SK-N-SH (cell line): ENCODE measurements at regions not wholly inside any gene's neighbourhood (a gene's known extent, or its start where the extent isn't known, plus 50 kb on each side); places are given as distances from the start of the nearest gene placed in this dataset.

Experiments
- CTCF ChIA-PET: fragments of 300-600, 350-600 bp; formaldehyde crosslinking; extraction: SDS; loops from one replicate; lab custom pipeline; 2021; lab: Yijun Ruan, JAX
- POLR2A ChIA-PET: fragments of 350-600 bp; sonication (Branson Sonifier 250); formaldehyde crosslinking; extraction: SDS; loops from one replicate; lab custom pipeline; 2020; ENCODE audit warnings: antibody characterized with exemption, inconsistent platforms; lab: Yijun Ruan, JAX
- DNase-seq: peaks from one replicate; pipeline ENCODE4 v3.0.0; 2012
- H2AFZ ChIP-seq: fragments of 200-600 bp; sonication (generic); 2 replicates; pipeline ENCODE4 v1.8.1; 2016; ENCODE audit warnings: antibody characterized with exemption, mild to moderate bottlenecking, low read depth
- H3F3A ChIP-seq: fragments of 200-600 bp; sonication (generic); replicated peaks from 2 replicates; pipeline ENCODE3; 2016; ENCODE audit warnings: antibody characterized with exemption, mild to moderate bottlenecking; ENCODE audit not compliant: insufficient read depth
- H3K27ac ChIP-seq, 2 experiments: fragments of 200-500 bp in 1 of 2; fragments of 200-600 bp in 1 of 2; sonication (Bioruptor generic) in 1 of 2; sonication (generic), shearing (Covaris generic) in 1 of 2; 2 replicates each; pipeline versions ENCODE4 v1.5.1 to v1.6.1; 2014 to 2016; ENCODE audit warnings: low read depth in 2 of 2, inconsistent platforms in 1 of 2, low read length in 1 of 2, mild to moderate bottlenecking in 1 of 2, mixed read lengths in 1 of 2
- H3K27me3 ChIP-seq: fragments of 200-600 bp; sonication (generic), shearing (Covaris generic); 2 replicates; pipeline ENCODE4 v1.6.1; 2016; ENCODE audit warnings: mixed run types; ENCODE audit not compliant: insufficient read depth
- H3K36me3 ChIP-seq, 2 experiments: fragments of 200-500 bp in 1 of 2; fragments of 200-600 bp in 1 of 2; sonication (Bioruptor generic) in 1 of 2; sonication (generic) in 1 of 2; replicated peaks in 1 of 2; 2 replicates each; pipeline versions ENCODE3 to v1.5.1; 2014 to 2016; ENCODE audit warnings: low read length in 1 of 2, mild to moderate bottlenecking in 1 of 2; ENCODE audit not compliant: insufficient read depth in 2 of 2, control insufficient read depth in 1 of 2
- H3K4me1 ChIP-seq, 2 experiments: fragments of 200-500 bp in 1 of 2; fragments of 200-600 bp in 1 of 2; sonication (Bioruptor generic) in 1 of 2; sonication (generic), shearing (Covaris generic) in 1 of 2; 2 replicates each; pipeline versions ENCODE4 v1.5.1 to v1.6.1; 2014 to 2016; ENCODE audit warnings: low read depth in 1 of 2, low read length in 1 of 2, mixed run types in 1 of 2; ENCODE audit not compliant: insufficient read depth in 2 of 2, control insufficient read depth in 1 of 2
- H3K4me2 ChIP-seq: fragments of 200-600 bp; sonication (generic), shearing (Covaris generic); 2 replicates; pipeline ENCODE4 v1.6.1; 2017; ENCODE audit warnings: mixed run types
- H3K4me3 ChIP-seq, 2 experiments: fragments of 200-500 bp in 1 of 2; fragments of 200-600 bp in 1 of 2; sonication (Bioruptor generic) in 1 of 2; sonication (generic), shearing (Covaris generic) in 1 of 2; 2 replicates each; pipeline versions ENCODE4 v1.5.1 to v1.8.1; 2014 to 2016; ENCODE audit warnings: low read depth in 2 of 2, inconsistent platforms in 1 of 2, low read length in 1 of 2, mild to moderate bottlenecking in 1 of 2, mixed read lengths in 1 of 2, moderate library complexity in 1 of 2
- H3K79me2 ChIP-seq: fragments of 200-600 bp; sonication (generic); 2 replicates; pipeline ENCODE4 v1.8.1; 2017; ENCODE audit warnings: mild to moderate bottlenecking; ENCODE audit not compliant: insufficient read depth
- H3K9ac ChIP-seq: fragments of 200-600 bp; sonication (generic); 2 replicates; pipeline ENCODE4 v1.6.1; 2017; ENCODE audit warnings: mixed run types
- H3K9me2 ChIP-seq: fragments of 200-600 bp; sonication (generic); 2 replicates; pipeline ENCODE4 v1.6.1; 2017; ENCODE audit warnings: mixed run types
- H3K9me3 ChIP-seq: fragments of 200-600 bp; sonication (generic); 2 replicates; pipeline ENCODE4 v1.6.1; 2017; ENCODE audit warnings: mixed run types, mild to moderate bottlenecking, moderate library complexity
- H4K20me1 ChIP-seq: fragments of 200-600 bp; sonication (generic); 2 replicates; pipeline ENCODE4 v1.6.1; 2017; ENCODE audit warnings: mild to moderate bottlenecking, mixed run types; ENCODE audit not compliant: insufficient read depth
- CHD2 ChIP-seq: fragments of 150-350 bp; IDR thresholded peaks from 2 replicates; pipeline ENCODE4 v1.6.1; 2018; ENCODE audit warnings: low read length; ENCODE audit not compliant: partially characterized antibody
- CTCF ChIP-seq: fragments of 200-600 bp; sonication (generic); IDR thresholded peaks from 2 replicates; pipeline ENCODE4 v1.6.1; 2017; ENCODE audit warnings: antibody characterized with exemption, mild to moderate bottlenecking, moderate library complexity
- EP300 ChIP-seq, 2 experiments: IDR thresholded peaks; 2 replicates each; pipeline versions ENCODE4 v1.4.0 to v1.6.1; 2012; ENCODE audit warnings: borderline replicate concordance in 1 of 2, low read depth in 1 of 2, low read length in 1 of 2
- EZH2phosphoT487 ChIP-seq: fragments of 200-600 bp; sonication (generic); IDR thresholded peaks from 2 replicates; pipeline ENCODE4 v1.6.1; 2017; ENCODE audit warnings: low read depth, mixed run types, mild to moderate bottlenecking, antibody characterized with exemption, moderate library complexity, borderline replicate concordance
- FOXM1 ChIP-seq: IDR thresholded peaks from 2 replicates; pipeline ENCODE4 v1.4.0; 2012; ENCODE audit warnings: low read depth, mild to moderate bottlenecking
- GABPA ChIP-seq: IDR thresholded peaks from 2 replicates; pipeline ENCODE4 v1.4.0; 2012; ENCODE audit warnings: low read depth, mild to moderate bottlenecking
- MAX ChIP-seq: IDR thresholded peaks from 2 replicates; pipeline ENCODE4 v1.4.0; 2012; ENCODE audit warnings: low read depth
- MXI1 ChIP-seq: IDR thresholded peaks from 2 replicates; pipeline ENCODE4 v1.6.1; 2012; ENCODE audit warnings: mild to moderate bottlenecking, low read depth, low read length, improper control_type of control experiment
- NRF1 ChIP-seq: IDR thresholded peaks from 2 replicates; pipeline ENCODE4 v1.6.1; 2012; ENCODE audit warnings: low read depth, mild to moderate bottlenecking, low read length
- PBX3 ChIP-seq: IDR thresholded peaks from 2 replicates; pipeline ENCODE4; 2012
- POLR2AphosphoS5 ChIP-seq: IDR thresholded peaks from 2 replicates; pipeline ENCODE4 v1.6.1; 2012; ENCODE audit warnings: low read depth, low read length
- REST ChIP-seq: IDR thresholded peaks from 2 replicates; pipeline ENCODE4 v1.6.1; 2012; ENCODE audit warnings: mild to moderate bottlenecking, low read depth, low read length, moderate library complexity
- SIN3A ChIP-seq: IDR thresholded peaks from 2 replicates; pipeline ENCODE4 v1.6.1; 2012; ENCODE audit warnings: low read depth, mild to moderate bottlenecking, low read length, moderate library complexity, borderline replicate concordance
- SMC3 ChIP-seq: IDR thresholded peaks from 2 replicates; pipeline ENCODE4 v1.6.1; 2012; ENCODE audit warnings: low read depth, low read length, improper control_type of control experiment
- TAF1 ChIP-seq: IDR thresholded peaks from 2 replicates; pipeline ENCODE4 v1.6.1; 2012; ENCODE audit warnings: low read depth, mild to moderate bottlenecking, low read length, moderate library complexity, borderline replicate concordance
- TCF12 ChIP-seq: IDR thresholded peaks from 2 replicates; pipeline ENCODE4 v1.4.0; 2012
- WGBS: methylation state at CpG from one replicate; pipeline ENCODE4 v1.1.6; 2017; ENCODE audit warnings: low lambda C conversion rate; 5-methylcytosine and 5-hydroxymethylcytosine counted together
- TF ChIP-seq, protein P1 (sequence below): IDR thresholded peaks from 2 replicates; pipeline ENCODE4 v1.4.0; 2012; ENCODE audit warnings: low read depth, borderline replicate concordance
- TF ChIP-seq, protein P2 (sequence below): fragments of 150-350 bp; IDR thresholded peaks from 2 replicates; pipeline ENCODE4 v1.6.1; 2016; ENCODE audit warnings: mild to moderate bottlenecking, low read depth, low read length
- TF ChIP-seq, protein P3 (sequence below): IDR thresholded peaks from 2 replicates; pipeline ENCODE4 v1.4.0; 2012; ENCODE audit warnings: low read depth, borderline replicate concordance

DNA sequence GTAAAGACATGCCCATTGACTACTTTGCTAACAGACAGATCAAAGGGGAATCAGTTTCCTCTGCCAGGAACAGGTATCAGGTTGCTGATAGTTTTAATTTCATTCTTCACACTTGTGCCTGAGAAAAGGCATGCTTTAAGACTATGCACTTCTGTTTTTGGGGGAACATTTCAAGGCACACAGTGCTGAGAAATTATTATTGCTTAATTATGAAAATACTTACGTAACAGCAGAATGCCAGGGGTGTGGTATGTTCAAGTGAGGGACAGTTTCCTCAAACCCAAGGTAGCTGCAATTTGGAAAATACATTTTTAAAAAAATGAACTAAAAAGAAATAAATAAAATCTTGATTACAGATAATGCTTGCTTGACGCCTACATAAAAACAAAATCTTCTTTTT lies 1746.1 kb upstream of the PIK3C3 start:
- no peak overlapping the region for H3K4me3 ChIP-seq
- CTCF ChIA-PET = interaction anchor here (0.6 to 0.7 kb wide), 2 partner anchors 14 to 1412 kb away, joined by 3 to 4 read pairs; no protein-coding TSS in a partner anchor
- H3K27me3 ChIP-seq = no peaks in the 10 kb centered on the region
- no peak overlapping the region for H3K27ac ChIP-seq
- H3K4me1 ChIP-seq = no peaks in the 10 kb centered on the region
- no peaks in the 10 kb centered on the region for H3K9me2 ChIP-seq
- no peaks in the 10 kb centered on the region for H4K20me1 ChIP-seq
- POLR2A ChIA-PET = no interaction called here
- TF ChIP-seq, protein P1, sequence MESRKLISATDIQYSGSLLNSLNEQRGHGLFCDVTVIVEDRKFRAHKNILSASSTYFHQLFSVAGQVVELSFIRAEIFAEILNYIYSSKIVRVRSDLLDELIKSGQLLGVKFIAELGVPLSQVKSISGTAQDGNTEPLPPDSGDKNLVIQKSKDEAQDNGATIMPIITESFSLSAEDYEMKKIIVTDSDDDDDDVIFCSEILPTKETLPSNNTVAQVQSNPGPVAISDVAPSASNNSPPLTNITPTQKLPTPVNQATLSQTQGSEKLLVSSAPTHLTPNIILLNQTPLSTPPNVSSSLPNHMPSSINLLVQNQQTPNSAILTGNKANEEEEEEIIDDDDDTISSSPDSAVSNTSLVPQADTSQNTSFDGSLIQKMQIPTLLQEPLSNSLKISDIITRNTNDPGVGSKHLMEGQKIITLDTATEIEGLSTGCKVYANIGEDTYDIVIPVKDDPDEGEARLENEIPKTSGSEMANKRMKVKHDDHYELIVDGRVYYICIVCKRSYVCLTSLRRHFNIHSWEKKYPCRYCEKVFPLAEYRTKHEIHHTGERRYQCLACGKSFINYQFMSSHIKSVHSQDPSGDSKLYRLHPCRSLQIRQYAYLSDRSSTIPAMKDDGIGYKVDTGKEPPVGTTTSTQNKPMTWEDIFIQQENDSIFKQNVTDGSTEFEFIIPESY = no peak
- TF ChIP-seq MAX = no peak
- TF ChIP-seq SMC3 = no peak
- TF ChIP-seq PBX3 = no peak
- no peak for TF ChIP-seq REST
- TF ChIP-seq CHD2 = no peak
- no peak for TF ChIP-seq MXI1
- TF ChIP-seq, protein P2, sequence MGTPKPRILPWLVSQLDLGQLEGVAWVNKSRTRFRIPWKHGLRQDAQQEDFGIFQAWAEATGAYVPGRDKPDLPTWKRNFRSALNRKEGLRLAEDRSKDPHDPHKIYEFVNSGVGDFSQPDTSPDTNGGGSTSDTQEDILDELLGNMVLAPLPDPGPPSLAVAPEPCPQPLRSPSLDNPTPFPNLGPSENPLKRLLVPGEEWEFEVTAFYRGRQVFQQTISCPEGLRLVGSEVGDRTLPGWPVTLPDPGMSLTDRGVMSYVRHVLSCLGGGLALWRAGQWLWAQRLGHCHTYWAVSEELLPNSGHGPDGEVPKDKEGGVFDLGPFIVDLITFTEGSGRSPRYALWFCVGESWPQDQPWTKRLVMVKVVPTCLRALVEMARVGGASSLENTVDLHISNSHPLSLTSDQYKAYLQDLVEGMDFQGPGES = no peak
- no peak for TF ChIP-seq SIN3A
- no peak for TF ChIP-seq CTCF
- TF ChIP-seq FOXM1 = no peak
- no peak for TF ChIP-seq EP300 (IDR thresholded peaks at IDR 0.05; ENCODE audit: borderline replicate concordance in 1 of 2, low read depth in 1 of 2, low read length in 1 of 2)
- no peak for TF ChIP-seq EZH2phosphoT487
- TF ChIP-seq, protein P3, sequence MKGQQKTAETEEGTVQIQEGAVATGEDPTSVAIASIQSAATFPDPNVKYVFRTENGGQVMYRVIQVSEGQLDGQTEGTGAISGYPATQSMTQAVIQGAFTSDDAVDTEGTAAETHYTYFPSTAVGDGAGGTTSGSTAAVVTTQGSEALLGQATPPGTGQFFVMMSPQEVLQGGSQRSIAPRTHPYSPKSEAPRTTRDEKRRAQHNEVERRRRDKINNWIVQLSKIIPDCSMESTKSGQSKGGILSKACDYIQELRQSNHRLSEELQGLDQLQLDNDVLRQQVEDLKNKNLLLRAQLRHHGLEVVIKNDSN = no peak
- TF ChIP-seq NRF1 = no peak
- no peak for TF ChIP-seq GABPA
- TF ChIP-seq POLR2AphosphoS5 = no peak
- TF ChIP-seq TCF12 = no peak
- no peak for TF ChIP-seq TAF1
- H3K9me3 ChIP-seq = no peaks in the 10 kb centered on the region
- H2AFZ ChIP-seq = no peak overlapping the region
- no peak overlapping the region for H3K4me2 ChIP-seq
- no peaks in the 10 kb centered on the region for H3K79me2 ChIP-seq
- H3F3A ChIP-seq = no peaks in the 10 kb centered on the region
- DNase-seq = no peak
- H3K36me3 ChIP-seq = no peaks in the 10 kb centered on the region
- 45% methylated on average over 2 of the region's 2 CpGs for WGBS
- no peak overlapping the region for H3K9ac ChIP-seq
